ENCODE measurements at regions not wholly inside any gene's neighbourhood (a gene's known extent, or its start where the extent isn't known, plus 50 kb on each side); places are given as distances from the start of the nearest gene placed in this dataset.

DNA sequence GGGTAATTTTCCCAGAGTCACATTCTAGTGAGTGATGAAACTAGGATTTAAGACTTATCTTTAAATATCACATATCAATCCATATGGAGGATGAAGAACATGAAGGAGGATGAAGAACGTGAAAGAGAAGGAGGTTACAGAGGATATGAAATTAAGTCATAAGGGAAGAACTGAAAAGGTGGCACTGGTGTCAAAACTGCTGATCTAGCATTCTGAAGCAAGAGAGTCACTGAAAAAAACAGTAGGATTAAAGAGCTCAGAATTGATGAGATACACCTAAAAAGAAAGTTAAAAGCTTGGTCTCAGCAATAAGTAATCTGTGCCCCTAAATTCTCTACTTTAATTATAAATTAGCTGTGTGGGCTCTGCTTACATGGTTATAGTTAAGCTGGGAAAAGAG is 156.5 kb downstream of the KCTD12 start:
- Histone ChIP-seq H3K27ac (ENCODE audit: insufficient read depth, low read length) (no peak overlapping the region), H3K9ac (ENCODE audit: insufficient read depth, low read length) (no peak overlapping the region), H3K4me3 (replicated peaks in 1 of 4; ENCODE audit: control extremely low read depth in 1 of 4, insufficient read depth in 1 of 4, low read depth in 3 of 4, low read length in 4 of 4) (no peak overlapping the region), H3K79me2 (ENCODE audit: control insufficient read depth, insufficient read depth, low read length) (no peaks in the 10 kb centered on the region), H3K9me3 (ENCODE audit: control insufficient read depth, insufficient read depth, low read depth, low read length) (no peaks in the 10 kb centered on the region), H3K27me3 (ENCODE audit: control insufficient read depth, insufficient read depth, low read length) (no peaks in the 10 kb centered on the region), H3K4me2 (ENCODE audit: extremely low read depth, insufficient read depth, low read length) (no peak overlapping the region), H4K20me1 (ENCODE audit: control insufficient read depth, extremely low read depth, insufficient read depth, low read length) (no peaks in the 10 kb centered on the region), H2AFZ (ENCODE audit: low read length) (no peak overlapping the region), H3K4me1 (ENCODE audit: control insufficient read depth, extremely low read depth, insufficient read depth, low read length) (no peaks in the 10 kb centered on the region), H3K36me3 (ENCODE audit: control insufficient read depth, insufficient read depth, low read length) (no peaks in the 10 kb centered on the region)
- DNase-seq (ENCODE audit: low read depth in 2 of 2): no peak
- TF ChIP-seq CTCF (conservative IDR thresholded peaks at IDR 0.05 in 1 of 2, IDR thresholded peaks at IDR 0.05 in 1 of 2; ENCODE audit: low read depth in 1 of 2, low read length in 2 of 2): no peak
- no peak for TF ChIP-seq EZH2 (IDR thresholded peaks at IDR 0.05; ENCODE audit: low read length, missing control alignments)

- TF ChIP-seq EZH2 (IDR thresholded peaks at IDR 0.05; ENCODE audit: low read length, missing control alignments) (no peak), CTCF (conservative IDR thresholded peaks at IDR 0.05 in 1 of 2, IDR thresholded peaks at IDR 0.05 in 1 of 2; ENCODE audit: low read depth in 1 of 2, low read length in 2 of 2) (no peak)
- Histone ChIP-seq H3K9ac (ENCODE audit: insufficient read depth, low read length) (no peak overlapping the region), H3K4me3 (replicated peaks in 1 of 4; ENCODE audit: control extremely low read depth in 1 of 4, insufficient read depth in 1 of 4, low read depth in 3 of 4, low read length in 4 of 4) (no peak overlapping the region), H3K4me2 (ENCODE audit: extremely low read depth, insufficient read depth, low read length) (no peak overlapping the region), H3K9me3 (ENCODE audit: control insufficient read depth, insufficient read depth, low read depth, low read length) (no peaks in the 10 kb centered on the region), H3K36me3 (ENCODE audit: control insufficient read depth, insufficient read depth, low read length) (no peaks in the 10 kb centered on the region), H3K27me3 (ENCODE audit: control insufficient read depth, insufficient read depth, low read length) (no peaks in the 10 kb centered on the region), H3K4me1 (ENCODE audit: control insufficient read depth, extremely low read depth, insufficient read depth, low read length) (peaks cover 5% of the 10 kb centered on the region), H4K20me1 (ENCODE audit: control insufficient read depth, extremely low read depth, insufficient read depth, low read length) (no peaks in the 10 kb centered on the region), H2AFZ (ENCODE audit: low read length) (no peak overlapping the region), H3K27ac (ENCODE audit: insufficient read depth, low read length) (no peak overlapping the region), H3K79me2 (ENCODE audit: control insufficient read depth, insufficient read depth, low read length) (no peaks in the 10 kb centered on the region)
- no peak for DNase-seq (ENCODE audit: low read depth in 2 of 2)
Observed at GRCh38 chr13:76725896-76726295, 160.3 kb downstream of the KCTD12 start.

- no peaks in the 10 kb centered on the region for H3K9me3 ChIP-seq (ENCODE audit: control insufficient read depth, insufficient read depth, low read depth, low read length)
Observed at GRCh38 chr13:76725211-76725610, 161.0 kb downstream of the KCTD12 start.

More at GRCh38 chr13:76725211-76725610, 161.0 kb downstream of the KCTD12 start:
- H3K4me3 ChIP-seq (replicated peaks in 1 of 4; ENCODE audit: control extremely low read depth in 1 of 4, insufficient read depth in 1 of 4, low read depth in 3 of 4, low read length in 4 of 4): no peak overlapping the region
- no peak overlapping the region for H3K9ac ChIP-seq (ENCODE audit: insufficient read depth, low read length)
- no peaks in the 10 kb centered on the region for H3K79me2 ChIP-seq (ENCODE audit: control insufficient read depth, insufficient read depth, low read length)
- no peaks in the 10 kb centered on the region for H3K27me3 ChIP-seq (ENCODE audit: control insufficient read depth, insufficient read depth, low read length)
- DNase-seq (ENCODE audit: low read depth in 2 of 2): peak; percentile 44 to 48
- TF ChIP-seq EZH2 (IDR thresholded peaks at IDR 0.05; ENCODE audit: low read length, missing control alignments): no peak
- TF ChIP-seq CTCF (conservative IDR thresholded peaks at IDR 0.05 in 1 of 2, IDR thresholded peaks at IDR 0.05 in 1 of 2; ENCODE audit: low read depth in 1 of 2, low read length in 2 of 2): no peak
- H3K36me3 ChIP-seq (ENCODE audit: control insufficient read depth, insufficient read depth, low read length): no peaks in the 10 kb centered on the region
- no peak overlapping the region for H3K27ac ChIP-seq (ENCODE audit: insufficient read depth, low read length)
- no peaks in the 10 kb centered on the region for H4K20me1 ChIP-seq (ENCODE audit: control insufficient read depth, extremely low read depth, insufficient read depth, low read length)
- H3K4me1 ChIP-seq (ENCODE audit: control insufficient read depth, extremely low read depth, insufficient read depth, low read length): peaks cover 5% of the 10 kb centered on the region
- H3K4me2 ChIP-seq (ENCODE audit: extremely low read depth, insufficient read depth, low read length): no peak overlapping the region
- H2AFZ ChIP-seq (ENCODE audit: low read length): no peak overlapping the region

Measured in fibroblast of lung (primary cell).